Osteoblast (primary cell): ENCODE measurements at regions not wholly inside any gene's neighbourhood (a gene's known extent, or its start where the extent isn't known, plus 50 kb on each side); places are given as distances from the start of the nearest gene placed in this dataset.

Experiments
- DNase-seq: peaks from one replicate; pipeline ENCODE4 v3.0.0; 2011; ENCODE audit warnings: low spot score, mixed read lengths; ENCODE audit not compliant: insufficient read length; ENCODE audit errors: missing footprints
- H2AFZ ChIP-seq: 2 replicates; pipeline ENCODE4 v1.6.0; 2011; ENCODE audit warnings: mild to moderate bottlenecking, low read length
- H3K27ac ChIP-seq: 2 replicates; pipeline ENCODE4 v1.5.1; 2011; ENCODE audit warnings: mild to moderate bottlenecking, low read depth, low read length, moderate library complexity
- H3K27me3 ChIP-seq: 2 replicates; pipeline ENCODE4 v1.6.0; 2012; ENCODE audit warnings: mild to moderate bottlenecking, control low read depth, inconsistent platforms, low read length, moderate library complexity; ENCODE audit not compliant: insufficient read depth
- H3K36me3 ChIP-seq: 2 replicates; pipeline ENCODE4 v1.5.1; 2011; ENCODE audit warnings: mild to moderate bottlenecking, low read length, control low read depth, moderate library complexity; ENCODE audit not compliant: insufficient read depth
- H3K4me1 ChIP-seq: 2 replicates; pipeline ENCODE4 v1.5.1; 2011; ENCODE audit warnings: mild to moderate bottlenecking, low read length, control low read depth, moderate library complexity; ENCODE audit not compliant: insufficient read depth
- H3K4me2 ChIP-seq: 2 replicates; pipeline ENCODE4 v1.6.0; 2011; ENCODE audit warnings: mild to moderate bottlenecking, low read length; ENCODE audit not compliant: insufficient read depth
- H3K4me3 ChIP-seq: fragments of 200-600 bp; sonication (generic); 3 replicates; pipeline ENCODE4 v1.5.1; 2012; ENCODE audit warnings: mild to moderate bottlenecking, low read length, inconsistent platforms; ENCODE audit not compliant: insufficient read depth
- H3K79me2 ChIP-seq: 2 replicates; pipeline ENCODE4 v1.6.0; 2012; ENCODE audit warnings: mild to moderate bottlenecking, low read length, control low read depth, inconsistent platforms; ENCODE audit not compliant: insufficient read depth
- H3K9me3 ChIP-seq: 2 replicates; pipeline ENCODE4 v1.5.1; 2011; ENCODE audit warnings: low read depth, low read length, control low read depth
- H4K20me1 ChIP-seq: 2 replicates; pipeline ENCODE4 v1.6.0; 2012; ENCODE audit warnings: mild to moderate bottlenecking, low read length, control low read depth; ENCODE audit not compliant: insufficient read depth
- CTCF ChIP-seq: IDR thresholded peaks from 2 replicates; pipeline ENCODE4 v1.5.1; 2011; ENCODE audit warnings: mild to moderate bottlenecking, low read depth, low read length, moderate library complexity; ENCODE audit errors: extremely low read depth

- Histone ChIP-seq H3K9me3 (no peaks in the 10 kb centered on the region), H3K4me1 (peaks cover 23% of the 10 kb centered on the region), H4K20me1 (no peaks in the 10 kb centered on the region), H3K36me3 (no peaks in the 10 kb centered on the region), H3K27ac (no peak overlapping the region), H2AFZ (no peak overlapping the region), H3K79me2 (no peaks in the 10 kb centered on the region), H3K4me3 (no peak overlapping the region), H3K4me2 (no peak overlapping the region), H3K27me3 (peaks cover 2% of the 10 kb centered on the region)
- TF ChIP-seq CTCF = no peak
- no peak for DNase-seq
Observed at GRCh38 chr2:238730881-238731280, 117.0 kb upstream of the TWIST2 start.

GRCh38 chr2:238731961-238732360, 115.9 kb upstream of the TWIST2 start:
- no peaks in the 10 kb centered on the region for H4K20me1 ChIP-seq
- H3K4me1 ChIP-seq = peaks cover 23% of the 10 kb centered on the region
- H3K4me3 ChIP-seq = no peak overlapping the region
- peak overlapping the region; percentile 27 for H3K4me2 ChIP-seq
- peaks cover 7% of the 10 kb centered on the region for H3K27me3 ChIP-seq
- no peak for DNase-seq
- no peaks in the 10 kb centered on the region for H3K36me3 ChIP-seq
- TF ChIP-seq CTCF = no peak
- no peak overlapping the region for H2AFZ ChIP-seq
- H3K9me3 ChIP-seq = no peaks in the 10 kb centered on the region
- no peak overlapping the region for H3K27ac ChIP-seq
- no peaks in the 10 kb centered on the region for H3K79me2 ChIP-seq

- no peak overlapping the region for H3K27ac ChIP-seq
- H3K36me3 ChIP-seq = no peaks in the 10 kb centered on the region
- no peaks in the 10 kb centered on the region for H4K20me1 ChIP-seq
- no peak overlapping the region for H3K4me2 ChIP-seq
- no peak overlapping the region for H3K4me3 ChIP-seq
- peaks cover 17% of the 10 kb centered on the region for H3K27me3 ChIP-seq
- no peak for DNase-seq
- TF ChIP-seq CTCF = no peak
- no peaks in the 10 kb centered on the region for H3K79me2 ChIP-seq
- H3K9me3 ChIP-seq = no peaks in the 10 kb centered on the region
- no peak overlapping the region for H2AFZ ChIP-seq
- no peaks in the 10 kb centered on the region for H3K4me1 ChIP-seq
Observed at GRCh38 chr2:238738917-238739316, 109.0 kb upstream of the TWIST2 start.

GRCh38 chr2:238739668-238740067, 108.2 kb upstream of the TWIST2 start:
- no peak overlapping the region for H3K4me3 ChIP-seq
- H3K27ac ChIP-seq = no peak overlapping the region
- no peak for TF ChIP-seq CTCF
- H2AFZ ChIP-seq = no peak overlapping the region
- H3K27me3 ChIP-seq = peaks cover 17% of the 10 kb centered on the region
- H3K4me2 ChIP-seq = no peak overlapping the region
- H3K4me1 ChIP-seq = no peaks in the 10 kb centered on the region
- DNase-seq = no peak
- no peaks in the 10 kb centered on the region for H3K9me3 ChIP-seq
- H3K79me2 ChIP-seq = no peaks in the 10 kb centered on the region
- H4K20me1 ChIP-seq = no peaks in the 10 kb centered on the region
- no peaks in the 10 kb centered on the region for H3K36me3 ChIP-seq
